CD4-positive, alpha-beta memory T cell (primary cell): ENCODE measurements at regions not wholly inside any gene's neighbourhood (a gene's known extent, or its start where the extent isn't known, plus 50 kb on each side); places are given as distances from the start of the nearest gene placed in this dataset.
"Not testable (repeated sequence)": the region's sequence is repeated elsewhere in the genome, so short reads cannot be mapped to it uniquely, and the experiment has no call there.

Source experiments
- CTCF ChIA-PET: fragments of 350-600 bp; sonication (Branson Sonifier 250); formaldehyde crosslinking; loops from one replicate; lab custom pipeline; 2021; ENCODE audit warnings: inconsistent platforms; ENCODE audit not compliant: partially characterized antibody; lab: Charles Lee
- POLR2A ChIA-PET: fragments of 350-600 bp; sonication (Branson Sonifier 250); formaldehyde crosslinking; loops from one replicate; lab custom pipeline; 2021; ENCODE audit not compliant: partially characterized antibody; lab: Charles Lee
- DNase-seq, 5 donors: peaks; one replicate each; pipeline versions ENCODE4 v3.0.0 to v3.0.0-alpha.2; 2020 to 2022; ENCODE audit warnings: mixed read lengths in 1 of 5
- H3K27ac ChIP-seq: one replicate; pipeline ENCODE4 v1.7.0; 2013; ENCODE audit warnings: low read depth, low read length
- H3K27me3 ChIP-seq: 2 replicates; pipeline ENCODE4 v1.7.0; 2013; ENCODE audit warnings: mild to moderate bottlenecking, low read length, moderate library complexity; ENCODE audit not compliant: insufficient read depth
- H3K36me3 ChIP-seq: 2 replicates; pipeline ENCODE4 v1.7.0; 2013; ENCODE audit warnings: mild to moderate bottlenecking, low read length, moderate library complexity; ENCODE audit not compliant: insufficient read depth
- H3K4me1 ChIP-seq: 2 replicates; pipeline ENCODE4 v1.7.0; 2013; ENCODE audit warnings: mild to moderate bottlenecking, low read length, moderate library complexity; ENCODE audit not compliant: insufficient read depth
- H3K4me3 ChIP-seq, 2 donors: one replicate each; pipeline ENCODE4 v1.7.0; 2013; ENCODE audit warnings: low read length in 2 of 2, mild to moderate bottlenecking in 1 of 2
- H3K9me3 ChIP-seq, 2 donors: one replicate each; pipeline ENCODE4 v1.7.0; 2013; ENCODE audit warnings: low read length in 2 of 2, control low read depth in 1 of 2; ENCODE audit not compliant: control insufficient read depth in 1 of 2
- H3K27ac Mint-ChIP-seq, 7 donors: one replicate each; pipeline ENCODE4 v1.8.0; 2020 to 2021; ENCODE audit warnings: mixed read lengths in 7 of 7, mild to moderate bottlenecking in 6 of 7, inconsistent platforms in 3 of 7, moderate library complexity in 3 of 7
- H3K27me3 Mint-ChIP-seq, 2 donors: one replicate each; pipeline ENCODE4 v1.8.0; 2020 to 2021; ENCODE audit warnings: mixed read lengths in 2 of 2
- H3K36me3 Mint-ChIP-seq, 2 donors: one replicate each; pipeline ENCODE4 v1.8.0; 2020 to 2021; ENCODE audit warnings: mixed read lengths in 2 of 2, inconsistent platforms in 1 of 2, mild to moderate bottlenecking in 1 of 2
- H3K4me1 Mint-ChIP-seq, 4 donors: one replicate each; pipeline ENCODE4 v1.8.0; 2020 to 2021; ENCODE audit warnings: mixed read lengths in 4 of 4, mild to moderate bottlenecking in 1 of 4
- H3K4me3 Mint-ChIP-seq, 8 donors: one replicate each; pipeline ENCODE4 v1.8.0; 2020 to 2021; ENCODE audit warnings: mixed read lengths in 8 of 8, mild to moderate bottlenecking in 7 of 8, moderate library complexity in 6 of 8, inconsistent platforms in 3 of 8
- H3K9me3 Mint-ChIP-seq, 8 donors: one replicate each; pipeline ENCODE4 v1.8.0; 2020 to 2021; ENCODE audit warnings: mixed read lengths in 8 of 8, mild to moderate bottlenecking in 5 of 8, inconsistent platforms in 3 of 8, moderate library complexity in 1 of 8
- intact Hi-C: fragments of 100-400 bp; cut with micrococcal nuclease; formaldehyde crosslinking; loops from one replicate; pipeline ENCODE4 v1.15.1; 2023

GRCh38 chr14:106549064-106549463, 1022.7 kb downstream of the TMEM121 start:
- CTCF ChIA-PET, result no interaction called here

GRCh38 chr14:106551265-106551664, 1024.9 kb downstream of the TMEM121 start:
- POLR2A ChIA-PET, result no interaction called here
- Mint-ChIP-seq H3K9me3 (no peaks in the 10 kb centered on the region), H3K4me1 (no peaks in the 10 kb centered on the region), H3K27me3 (peaks cover 3 to 7% of the 10 kb centered on the region in 2 donors), H3K27ac (no peak overlapping the region), H3K36me3 (no peaks in the 10 kb centered on the region), H3K4me3 (no peak overlapping the region)
- no peak overlapping the region for H3K4me3 ChIP-seq
- H3K9me3 ChIP-seq, result no peaks in the 10 kb centered on the region
- H3K4me1 ChIP-seq, result no peaks in the 10 kb centered on the region
- no peak for DNase-seq
- no peaks in the 10 kb centered on the region for H3K27me3 ChIP-seq
- CTCF ChIA-PET, result interaction anchor here (0.6 kb wide), 1 partner anchor 12 kb away, joined by 3 read pairs; no protein-coding TSS in a partner anchor
- H3K36me3 ChIP-seq, result no peaks in the 10 kb centered on the region
- intact Hi-C loops, result no loop called here
- no peak overlapping the region for H3K27ac ChIP-seq

More at GRCh38 chr14:106549064-106549463, 1022.7 kb downstream of the TMEM121 start:
- H3K27me3 Mint-ChIP-seq, result peaks cover 8 to 12% of the 10 kb centered on the region in 2 donors
- Histone ChIP-seq H3K36me3 (no peaks in the 10 kb centered on the region), H3K27me3 (no peaks in the 10 kb centered on the region), H3K27ac (no peak overlapping the region), H3K4me1 (no peaks in the 10 kb centered on the region), H3K4me3 (no peak overlapping the region), H3K9me3 (no peaks in the 10 kb centered on the region)
- no peaks in the 10 kb centered on the region for H3K36me3 Mint-ChIP-seq
- no peaks in the 10 kb centered on the region for H3K4me1 Mint-ChIP-seq
- H3K9me3 Mint-ChIP-seq, result no peaks in the 10 kb centered on the region
- no peak for DNase-seq
- H3K4me3 Mint-ChIP-seq, result no peak overlapping the region
- POLR2A ChIA-PET, result no interaction called here
- H3K27ac Mint-ChIP-seq, result no peak overlapping the region
- intact Hi-C loops, result no loop called here

- H3K4me1 ChIP-seq, H3K4me1 Mint-ChIP-seq, H3K36me3 Mint-ChIP-seq, H3K9me3 ChIP-seq, H3K27ac Mint-ChIP-seq, H3K36me3 ChIP-seq, H3K9me3 Mint-ChIP-seq, H3K4me3 Mint-ChIP-seq, H3K4me3 ChIP-seq, H3K27me3 ChIP-seq, POLR2A ChIA-PET, DNase-seq, H3K27ac ChIP-seq, intact Hi-C loops: not testable (repeated sequence)
- peaks cover 13 to 19% of the 10 kb centered on the region in 2 donors for H3K27me3 Mint-ChIP-seq
- CTCF ChIA-PET, result interaction anchor here (1.3 to 3.2 kb wide), 4 partner anchors 9 to 87 kb away, joined by 6 to 11 read pairs (median 8); no protein-coding TSS in a partner anchor
These were observed 1029.8 kb downstream of the TMEM121 start for GRCh38 chr14:106556211-106556610.

GRCh38 chr14:106556665-106557289, 1030.4 kb downstream of the TMEM121 start:
- H3K9me3 ChIP-seq, result no peaks in the 10 kb centered on the region
- H3K27me3 ChIP-seq, result no peaks in the 10 kb centered on the region
- H3K27me3 Mint-ChIP-seq, result peaks cover 13 to 19% of the 10 kb centered on the region in 2 donors
- H3K4me1 Mint-ChIP-seq, result no peaks in the 10 kb centered on the region
- H3K4me1 ChIP-seq, result no peaks in the 10 kb centered on the region
- H3K4me3 Mint-ChIP-seq, result no peak overlapping the region
- no peak overlapping the region for H3K27ac Mint-ChIP-seq
- CTCF ChIA-PET, result interaction anchor here (0.9 to 3.2 kb wide), 9 partner anchors 8 to 118 kb away, joined by 3 to 11 read pairs (median 6); no protein-coding TSS in a partner anchor
- H3K36me3 Mint-ChIP-seq, result no peaks in the 10 kb centered on the region
- POLR2A ChIA-PET, result no interaction called here
- no peaks in the 10 kb centered on the region for H3K36me3 ChIP-seq
- no peak overlapping the region for H3K27ac ChIP-seq
- no peak overlapping the region for H3K4me3 ChIP-seq
- intact Hi-C loops, result no loop called here
- peak; percentile 51 to 64 (median 62) for DNase-seq
- no peaks in the 10 kb centered on the region for H3K9me3 Mint-ChIP-seq

- no peaks in the 10 kb centered on the region for H3K36me3 Mint-ChIP-seq
- Histone ChIP-seq H3K36me3 (no peaks in the 10 kb centered on the region), H3K27me3 (no peaks in the 10 kb centered on the region), H3K4me1 (no peaks in the 10 kb centered on the region), H3K9me3 (no peaks in the 10 kb centered on the region), H3K27ac (no peak overlapping the region), H3K4me3 (no peak overlapping the region)
- no peak for DNase-seq
- ChIA-PET POLR2A (no interaction called here), CTCF (interaction anchor here (1.0 to 2.0 kb wide), 2 partner anchors 42 to 101 kb away, joined by 3 to 4 read pairs; no protein-coding TSS in a partner anchor)
- no peaks in the 10 kb centered on the region for H3K9me3 Mint-ChIP-seq
- intact Hi-C loops, result no loop called here
- H3K4me1 Mint-ChIP-seq, result peaks cover 0 to 2% (median under 1%) of the 10 kb centered on the region in 4 donors
- peaks cover 20 to 30% of the 10 kb centered on the region in 2 donors for H3K27me3 Mint-ChIP-seq
- no peak overlapping the region for H3K4me3 Mint-ChIP-seq
- no peak overlapping the region for H3K27ac Mint-ChIP-seq
These were observed 1036.1 kb downstream of the TMEM121 start for GRCh38 chr14:106562451-106562850.

GRCh38 chr14:106564058-106564643, 1037.8 kb downstream of the TMEM121 start:
- DNase-seq, result peak; percentile 41 to 62 (median 57)
- H3K36me3 Mint-ChIP-seq, result no peaks in the 10 kb centered on the region
- no peaks in the 10 kb centered on the region for H3K9me3 ChIP-seq
- no peaks in the 10 kb centered on the region for H3K27me3 ChIP-seq
- intact Hi-C loops, result no loop called here
- H3K4me1 ChIP-seq, result no peaks in the 10 kb centered on the region
- no peak overlapping the region for H3K27ac ChIP-seq
- H3K27me3 Mint-ChIP-seq, result peaks cover 17 to 25% of the 10 kb centered on the region in 2 donors
- H3K27ac Mint-ChIP-seq, result no peak overlapping the region
- H3K4me3 Mint-ChIP-seq, result no peak overlapping the region
- ChIA-PET POLR2A (no interaction called here), CTCF (interaction anchor here (0.6 to 2.3 kb wide), 21 partner anchors 8 to 148 kb away, joined by 3 to 10 read pairs (median 4); no protein-coding TSS in a partner anchor)
- no peaks in the 10 kb centered on the region for H3K9me3 Mint-ChIP-seq
- H3K4me3 ChIP-seq, result no peak overlapping the region
- H3K4me1 Mint-ChIP-seq, result peaks cover 0 to 2% (median under 1%) of the 10 kb centered on the region in 4 donors
- H3K36me3 ChIP-seq, result no peaks in the 10 kb centered on the region

GRCh38 chr14:106578481-106578880, 1052.1 kb downstream of the TMEM121 start:
- Histone ChIP-seq H3K4me3 (no peak overlapping the region), H3K36me3 (no peaks in the 10 kb centered on the region), H3K9me3 (no peaks in the 10 kb centered on the region), H3K27ac (no peak overlapping the region), H3K4me1 (no peaks in the 10 kb centered on the region), H3K27me3 (peaks cover 7% of the 10 kb centered on the region)
- Mint-ChIP-seq H3K36me3 (no peaks in the 10 kb centered on the region), H3K27me3 (peaks cover 17 to 42% of the 10 kb centered on the region in 2 donors), H3K27ac (no peak overlapping the region), H3K4me1 (no peaks in the 10 kb centered on the region), H3K4me3 (no peak overlapping the region), H3K9me3 (no peaks in the 10 kb centered on the region)
- CTCF ChIA-PET, result no interaction called here
- no peak for DNase-seq
- intact Hi-C loops, result no loop called here
- POLR2A ChIA-PET, result no interaction called here
